ENCODE measurements at regions not wholly inside any gene's neighbourhood (a gene's known extent, or its start where the extent isn't known, plus 50 kb on each side); places are given as distances from the start of the nearest gene placed in this dataset.

DNA sequence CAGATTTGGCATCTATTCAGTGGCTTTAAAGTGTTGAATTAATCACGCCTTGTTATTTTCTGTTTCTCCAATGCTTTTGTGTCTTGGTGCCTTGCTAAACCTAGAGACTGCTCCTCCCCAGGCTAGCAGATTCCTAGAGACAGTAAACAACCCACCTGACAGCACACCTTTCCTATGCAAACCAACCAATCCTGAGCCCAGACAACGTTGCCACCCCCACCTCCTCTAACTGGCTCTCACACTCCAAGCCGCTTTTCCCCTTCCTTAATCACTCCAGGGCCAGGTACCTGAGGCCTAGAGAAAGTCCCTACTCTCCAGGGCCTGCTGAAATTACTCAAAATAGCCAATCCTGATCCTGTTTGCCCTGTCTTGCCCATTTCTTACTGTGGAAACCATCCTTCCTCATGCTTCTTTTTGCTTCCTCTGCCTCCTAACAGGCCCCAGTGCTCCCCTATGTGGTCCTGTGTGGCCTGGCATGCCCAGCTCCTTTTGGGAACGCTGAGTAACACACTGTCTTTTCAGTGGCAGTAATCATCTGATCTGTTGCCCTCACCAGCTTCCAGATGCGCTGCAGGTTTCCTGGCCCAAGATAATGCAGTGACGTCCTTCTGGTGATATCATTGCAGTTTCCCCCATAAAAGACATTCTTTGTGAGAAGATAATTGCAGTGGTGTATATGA, 53.4 kb downstream of the GAS1 start:
- Mint-ChIP-seq H3K27me3 (no peaks in the 10 kb centered on the region), H3K36me3 (ENCODE audit: low read depth) (no peaks in the 10 kb centered on the region), H3K9me3 (ENCODE audit: low read depth) (no peaks in the 10 kb centered on the region), H3K4me3 (no peak overlapping the region), H3K4me1 (no peaks in the 10 kb centered on the region), H3K27ac (no peak overlapping the region)
- ChIA-PET POLR2A (no interaction called here), CTCF (no interaction called here)
- intact Hi-C loops (cut with DNase I, micrococcal nuclease), result no loop called here
- no peak for ATAC-seq
- DNase-seq, result no peak

DNA sequence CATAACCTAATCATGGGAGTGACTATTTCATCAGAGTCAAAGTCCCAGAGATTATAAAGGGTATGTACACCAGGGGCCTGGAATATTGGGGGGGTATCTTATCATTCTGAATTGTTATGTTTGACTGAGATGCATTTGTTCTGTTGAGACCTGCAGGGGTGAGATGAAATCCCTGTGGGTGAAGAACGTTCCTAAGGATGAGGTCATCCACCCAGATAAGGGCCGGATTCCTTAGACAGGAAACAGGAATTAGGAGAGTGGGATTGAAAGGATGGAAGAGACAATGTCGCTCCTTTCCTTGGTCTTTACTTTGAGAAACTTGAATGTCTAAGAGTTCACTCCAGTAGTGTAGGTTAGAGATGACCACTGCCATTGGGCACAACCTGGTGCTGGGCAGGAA, 54.7 kb downstream of the GAS1 start:
- POLR2A ChIA-PET, result no interaction called here
- Mint-ChIP-seq H3K27me3 (peaks cover 4% of the 10 kb centered on the region), H3K27ac (no peak overlapping the region), H3K4me1 (no peaks in the 10 kb centered on the region), H3K4me3 (no peak overlapping the region), H3K9me3 (ENCODE audit: low read depth) (no peaks in the 10 kb centered on the region), H3K36me3 (ENCODE audit: low read depth) (no peaks in the 10 kb centered on the region)
- CTCF ChIA-PET, result no interaction called here
- ATAC-seq, result no peak
- intact Hi-C loops (cut with DNase I, micrococcal nuclease), result no loop called here
- DNase-seq, result no peak

DNA sequence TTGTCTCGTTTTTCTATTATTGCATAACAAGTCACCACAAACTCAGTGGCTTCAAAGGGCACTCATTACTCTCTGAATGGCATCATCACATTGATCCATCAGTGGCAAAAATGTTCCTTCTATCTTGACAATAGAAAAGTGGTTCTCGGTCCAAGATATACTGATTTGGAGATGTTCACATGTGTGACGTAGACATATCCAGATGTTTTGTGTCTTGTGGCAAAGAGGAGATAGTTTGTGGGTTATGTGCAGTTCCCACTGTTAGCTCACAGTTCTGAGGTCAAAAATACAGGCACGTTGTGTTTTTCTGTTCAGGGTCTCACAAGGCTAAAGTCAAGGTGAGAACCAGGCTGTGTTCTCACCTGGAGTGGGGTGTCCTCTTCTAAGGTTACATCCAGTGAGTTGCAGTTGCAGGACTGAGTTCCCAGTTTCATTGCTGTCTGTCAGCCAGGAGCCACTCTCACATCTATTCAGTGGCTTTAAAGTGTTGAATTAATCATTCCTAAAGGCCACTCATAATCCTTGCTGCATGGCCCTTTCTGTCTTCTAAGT, 55.3 kb downstream of the GAS1 start:
- no peak for DNase-seq
- ATAC-seq, result no peak
- Mint-ChIP-seq H3K27me3 (peaks cover 4% of the 10 kb centered on the region), H3K27ac (no peak overlapping the region), H3K36me3 (ENCODE audit: low read depth) (no peaks in the 10 kb centered on the region), H3K4me3 (no peak overlapping the region), H3K4me1 (no peaks in the 10 kb centered on the region), H3K9me3 (ENCODE audit: low read depth) (no peaks in the 10 kb centered on the region)
- CTCF ChIA-PET, result no interaction called here
- intact Hi-C loops (cut with DNase I, micrococcal nuclease), result no loop called here
- POLR2A ChIA-PET, result no interaction called here

DNA sequence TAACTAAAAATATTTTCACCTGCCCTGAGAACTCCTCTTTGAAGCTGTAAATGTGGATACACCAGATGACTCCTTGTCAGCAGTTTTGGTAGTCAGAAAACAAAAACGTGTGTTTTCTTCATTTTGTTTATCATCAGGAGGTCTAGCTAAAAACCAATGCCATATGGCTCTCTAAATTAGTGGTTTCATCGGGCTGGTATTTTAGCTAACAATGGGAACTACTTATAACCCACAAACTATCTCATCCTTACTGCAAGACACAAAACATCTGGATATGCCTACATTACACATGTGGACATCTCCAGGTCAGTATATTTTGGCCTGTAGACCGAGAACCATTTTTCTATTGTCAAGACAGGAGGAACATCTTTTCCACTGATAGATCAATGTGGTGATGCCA, 56.2 kb downstream of the GAS1 start:
- no peaks in the 10 kb centered on the region for H3K9me3 Mint-ChIP-seq (ENCODE audit: low read depth)
- peaks cover 9% of the 10 kb centered on the region for H3K27me3 Mint-ChIP-seq
- DNase-seq (no peak), ATAC-seq (no peak)
- H3K36me3 Mint-ChIP-seq (ENCODE audit: low read depth), result no peaks in the 10 kb centered on the region
- no peak overlapping the region for H3K27ac Mint-ChIP-seq
- H3K4me3 Mint-ChIP-seq, result no peak overlapping the region
- H3K4me1 Mint-ChIP-seq, result no peaks in the 10 kb centered on the region
- intact Hi-C loops (cut with DNase I, micrococcal nuclease), result no loop called here
- POLR2A ChIA-PET, result no interaction called here
- CTCF ChIA-PET, result no interaction called here

DNA sequence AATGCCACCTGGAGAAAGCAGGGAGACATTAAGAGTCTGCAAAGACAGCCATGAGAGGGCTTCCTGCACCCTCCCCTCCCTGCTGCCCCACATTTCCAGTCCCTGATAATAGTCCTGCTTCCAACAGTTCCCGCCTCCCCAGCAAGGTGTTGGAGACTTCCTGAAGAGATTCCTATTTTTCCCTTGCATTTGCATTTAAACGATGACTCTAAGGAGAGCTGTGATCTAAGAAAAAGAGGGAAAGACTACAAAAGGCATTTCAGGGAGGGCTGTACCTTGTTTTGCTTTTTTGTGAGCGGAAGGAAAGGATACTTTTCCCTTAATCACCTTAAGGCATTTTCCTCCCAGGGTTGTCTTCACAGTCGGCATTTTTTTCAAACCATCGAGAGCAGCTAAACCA, 62.1 kb downstream of the GAS1 start:
- ChIA-PET CTCF (no interaction called here), POLR2A (no interaction called here)
- peaks cover 15% of the 10 kb centered on the region for H3K27me3 Mint-ChIP-seq
- no peak for DNase-seq
- no peak overlapping the region for H3K27ac Mint-ChIP-seq
- H3K4me1 Mint-ChIP-seq, result no peaks in the 10 kb centered on the region
- ATAC-seq, result no peak
- H3K36me3 Mint-ChIP-seq (ENCODE audit: low read depth), result no peaks in the 10 kb centered on the region
- intact Hi-C loops (cut with DNase I, micrococcal nuclease), result no loop called here
- no peak overlapping the region for H3K4me3 Mint-ChIP-seq
- H3K9me3 Mint-ChIP-seq (ENCODE audit: low read depth), result no peaks in the 10 kb centered on the region

DNA sequence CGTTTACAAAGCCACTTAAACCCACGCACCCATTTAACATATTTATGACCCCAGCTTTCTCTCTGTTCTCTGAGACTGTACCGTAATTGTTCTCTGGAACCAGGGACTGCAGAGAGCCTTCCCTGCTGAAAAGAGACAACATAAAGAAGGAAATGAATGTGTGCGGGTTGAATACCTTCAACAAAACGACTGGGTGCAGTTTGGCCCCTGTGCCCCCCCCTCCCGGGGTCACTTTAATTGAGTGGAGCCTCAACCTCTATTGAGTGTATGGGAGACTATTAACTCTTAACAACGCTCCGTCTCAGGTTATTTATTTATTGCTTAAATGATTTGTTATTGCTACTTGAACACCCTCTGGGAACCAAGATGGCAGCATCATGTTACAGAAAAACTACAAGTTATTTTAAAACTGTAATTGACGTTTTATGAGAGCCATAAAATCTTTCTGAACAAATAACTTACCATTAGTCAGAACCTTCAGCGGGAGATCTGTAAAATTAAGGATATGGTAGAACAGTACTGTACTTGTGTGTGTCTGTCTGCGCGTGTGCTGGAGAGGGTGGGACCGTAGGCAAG, 70.6 kb downstream of the GAS1 start:
- ATAC-seq, result no peak
- Mint-ChIP-seq H3K36me3 (ENCODE audit: low read depth) (no peaks in the 10 kb centered on the region), H3K4me3 (no peak overlapping the region), H3K27me3 (peaks cover 11% of the 10 kb centered on the region), H3K4me1 (no peaks in the 10 kb centered on the region), H3K9me3 (ENCODE audit: low read depth) (no peaks in the 10 kb centered on the region), H3K27ac (no peak overlapping the region)
- CTCF ChIA-PET, result no interaction called here
- DNase-seq, result no peak
- POLR2A ChIA-PET, result no interaction called here
- intact Hi-C loops (cut with DNase I, micrococcal nuclease), result no loop called here

DNA sequence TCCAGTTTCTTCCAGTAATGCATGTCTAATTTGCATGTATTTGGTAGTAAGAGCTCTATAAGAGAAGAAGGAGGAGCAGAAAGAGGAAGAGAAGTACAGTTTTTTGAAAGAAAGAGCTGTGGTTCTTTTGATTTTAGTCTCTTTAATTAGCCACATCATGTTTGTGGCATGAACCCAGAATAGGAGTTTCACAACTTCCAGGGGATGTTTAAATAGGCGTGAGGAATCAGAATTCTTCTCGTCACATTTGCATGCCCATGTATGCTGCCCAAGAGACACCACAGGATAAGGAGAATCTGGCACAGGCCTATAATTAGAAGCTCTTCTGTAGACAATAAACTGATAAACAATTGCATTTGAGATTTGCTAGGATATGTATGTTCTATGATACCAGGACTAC, 78.7 kb downstream of the GAS1 start:
- CTCF ChIA-PET, result interaction anchor here (0.6 kb wide), 1 partner anchor 256 kb away, joined by 4 read pairs; no protein-coding TSS in a partner anchor
- H3K9me3 Mint-ChIP-seq (ENCODE audit: low read depth), result no peaks in the 10 kb centered on the region
- ATAC-seq (no peak), DNase-seq (no peak)
- H3K4me3 Mint-ChIP-seq, result no peak overlapping the region
- no peaks in the 10 kb centered on the region for H3K36me3 Mint-ChIP-seq (ENCODE audit: low read depth)
- no peak overlapping the region for H3K27ac Mint-ChIP-seq
- intact Hi-C loops (cut with DNase I, micrococcal nuclease), result no loop called here
- POLR2A ChIA-PET, result no interaction called here
- H3K27me3 Mint-ChIP-seq, result peaks cover 8% of the 10 kb centered on the region
- no peaks in the 10 kb centered on the region for H3K4me1 Mint-ChIP-seq

DNA sequence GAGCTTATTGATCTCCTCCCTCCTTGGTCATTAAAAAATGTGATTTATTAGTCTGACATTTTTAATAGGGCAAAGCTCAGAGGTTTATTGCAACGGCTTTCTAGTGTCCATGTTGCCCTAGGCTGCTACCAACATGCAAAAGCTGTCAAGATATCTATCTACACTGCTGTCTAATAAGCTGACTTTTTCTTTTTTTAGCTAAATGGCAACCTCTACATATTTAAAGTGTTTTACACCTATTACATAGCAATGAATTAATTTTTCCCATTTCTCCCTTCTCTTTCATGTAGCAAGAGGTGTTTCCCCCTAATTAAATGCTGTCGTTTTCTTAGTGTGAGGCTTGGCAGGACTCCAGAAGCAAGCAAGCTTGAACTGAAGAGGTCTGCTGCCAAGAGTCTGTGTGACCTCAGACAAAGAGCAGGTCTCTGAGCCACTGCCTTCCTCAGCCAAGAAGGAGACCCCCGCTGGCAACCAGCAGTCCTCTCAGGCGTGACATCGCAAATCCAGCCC, 79.4 kb downstream of the GAS1 start:
- no peaks in the 10 kb centered on the region for H3K9me3 Mint-ChIP-seq (ENCODE audit: low read depth)
- H3K4me3 Mint-ChIP-seq, result no peak overlapping the region
- no peaks in the 10 kb centered on the region for H3K4me1 Mint-ChIP-seq
- peaks cover 7% of the 10 kb centered on the region for H3K27me3 Mint-ChIP-seq
- DNase-seq (no peak), ATAC-seq (no peak)
- no peak overlapping the region for H3K27ac Mint-ChIP-seq
- H3K36me3 Mint-ChIP-seq (ENCODE audit: low read depth), result no peaks in the 10 kb centered on the region
- ChIA-PET CTCF (interaction anchor here (0.6 kb wide), 1 partner anchor 255 kb away, joined by 4 read pairs; no protein-coding TSS in a partner anchor), POLR2A (no interaction called here)
- intact Hi-C loops (cut with DNase I, micrococcal nuclease), result no loop called here

DNA sequence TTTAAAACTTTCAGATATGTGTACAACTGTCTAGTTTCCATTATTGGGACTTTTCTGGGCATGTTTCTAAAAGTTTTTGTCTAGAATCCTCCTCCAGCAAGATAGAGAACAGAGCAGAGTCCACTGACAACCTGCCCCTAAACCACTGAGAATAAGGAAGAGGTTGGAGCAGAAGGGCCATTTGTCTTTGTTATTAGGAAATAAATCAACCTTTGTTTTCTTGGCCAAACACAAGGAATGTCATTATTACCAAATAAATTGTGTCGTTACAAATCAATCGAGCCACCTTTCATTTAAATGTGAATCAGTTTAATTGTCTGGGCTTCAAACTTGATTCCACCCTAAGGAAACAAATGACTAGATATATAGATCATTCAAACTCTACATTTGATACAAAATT, 81.4 kb downstream of the GAS1 start:
- ATAC-seq (no peak), DNase-seq (no peak)
- no peaks in the 10 kb centered on the region for H3K36me3 Mint-ChIP-seq (ENCODE audit: low read depth)
- H3K4me3 Mint-ChIP-seq, result no peak overlapping the region
- POLR2A ChIA-PET, result no interaction called here
- H3K27ac Mint-ChIP-seq, result no peak overlapping the region
- CTCF ChIA-PET, result no interaction called here
- intact Hi-C loops (cut with DNase I, micrococcal nuclease), result no loop called here
- no peaks in the 10 kb centered on the region for H3K4me1 Mint-ChIP-seq
- H3K27me3 Mint-ChIP-seq, result peaks cover 7% of the 10 kb centered on the region
- H3K9me3 Mint-ChIP-seq (ENCODE audit: low read depth), result no peaks in the 10 kb centered on the region

DNA sequence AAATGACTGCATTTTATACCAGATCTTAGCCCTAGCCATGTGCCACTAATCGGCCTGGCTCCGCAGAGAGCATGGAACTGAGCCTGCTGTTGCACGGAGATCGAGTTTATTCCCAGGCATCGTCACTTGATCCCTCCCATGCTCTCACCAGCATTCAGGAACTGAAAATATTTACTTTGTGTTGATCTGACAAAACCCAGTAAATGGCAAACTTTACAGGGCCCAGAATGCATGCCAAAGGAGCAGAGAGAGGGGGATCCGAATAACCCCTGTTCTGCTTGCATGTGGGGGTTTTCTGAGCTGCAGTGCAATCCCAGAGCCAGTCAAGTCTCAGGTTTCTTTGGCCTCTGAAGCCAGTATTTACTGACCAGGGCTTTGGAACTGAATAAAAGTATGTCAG, 87.3 kb downstream of the GAS1 start:
- intact Hi-C loops (cut with DNase I, micrococcal nuclease), result no loop called here
- Mint-ChIP-seq H3K4me3 (no peak overlapping the region), H3K27ac (no peak overlapping the region), H3K9me3 (ENCODE audit: low read depth) (no peaks in the 10 kb centered on the region), H3K4me1 (no peaks in the 10 kb centered on the region), H3K36me3 (ENCODE audit: low read depth) (no peaks in the 10 kb centered on the region), H3K27me3 (peaks cover 11% of the 10 kb centered on the region)
- no peak for ATAC-seq
- DNase-seq, result no peak
- CTCF ChIA-PET, result no interaction called here
- POLR2A ChIA-PET, result no interaction called here

DNA sequence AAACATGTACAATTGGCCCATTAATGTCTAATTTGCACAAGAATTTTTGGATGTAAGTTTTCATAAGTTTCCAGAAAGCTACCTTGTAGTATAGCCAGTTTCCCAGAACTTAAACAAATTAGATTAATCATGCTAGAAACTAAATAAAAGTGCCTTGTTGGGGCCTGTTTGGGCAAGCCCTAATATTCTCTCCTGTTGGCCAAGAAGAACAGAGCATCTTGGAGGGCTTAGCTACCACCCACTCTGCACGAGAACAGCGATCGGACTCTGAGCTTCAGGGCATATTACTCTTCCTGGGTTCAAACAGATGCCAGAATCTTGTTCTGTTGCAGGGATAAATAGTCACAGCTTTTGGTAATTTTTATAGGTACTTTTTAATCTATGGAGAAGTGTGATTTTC, 88.2 kb downstream of the GAS1 start:
- CTCF ChIA-PET, result interaction anchor here (0.6 kb wide), 1 partner anchor 1302 kb away, joined by 3 read pairs; no protein-coding TSS in a partner anchor
- no peaks in the 10 kb centered on the region for H3K4me1 Mint-ChIP-seq
- H3K4me3 Mint-ChIP-seq, result no peak overlapping the region

DNA sequence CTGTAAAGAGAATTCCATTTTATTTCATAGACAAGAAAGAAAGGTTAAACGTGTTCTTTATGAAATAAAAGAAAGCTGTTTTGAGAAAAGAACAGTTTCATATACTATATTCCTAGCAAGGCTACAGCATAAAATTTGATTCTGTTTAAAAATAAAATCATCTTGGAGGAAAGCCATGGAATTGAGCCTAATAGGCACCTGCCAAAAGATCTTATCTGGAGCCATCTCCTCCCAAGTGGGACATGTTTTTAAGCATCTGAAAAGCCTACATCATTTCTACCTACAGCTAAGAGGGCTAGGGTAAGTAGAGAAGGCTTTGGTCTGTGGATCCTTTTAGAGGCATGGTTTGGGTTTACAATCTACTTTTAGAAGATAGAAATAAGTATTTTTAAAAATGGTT, 89.3 kb downstream of the GAS1 start:
- ATAC-seq (no peak), DNase-seq (no peak)
- Mint-ChIP-seq H3K9me3 (ENCODE audit: low read depth) (no peaks in the 10 kb centered on the region), H3K4me1 (no peaks in the 10 kb centered on the region), H3K36me3 (ENCODE audit: low read depth) (no peaks in the 10 kb centered on the region), H3K4me3 (no peak overlapping the region), H3K27ac (no peak overlapping the region), H3K27me3 (peaks cover 12% of the 10 kb centered on the region)
- POLR2A ChIA-PET, result no interaction called here
- CTCF ChIA-PET, result interaction anchor here (0.6 kb wide), 1 partner anchor 1767 kb away, joined by 3 read pairs; no protein-coding TSS in a partner anchor
- intact Hi-C loops (cut with DNase I, micrococcal nuclease), result no loop called here

More for the DNA sequence above, 88.2 kb downstream of the GAS1 start:
- DNase-seq, result no peak
- Mint-ChIP-seq H3K36me3 (ENCODE audit: low read depth) (no peaks in the 10 kb centered on the region), H3K27ac (no peak overlapping the region), H3K27me3 (peaks cover 12% of the 10 kb centered on the region), H3K9me3 (ENCODE audit: low read depth) (no peaks in the 10 kb centered on the region)
- ATAC-seq, result no peak
- intact Hi-C loops (cut with DNase I, micrococcal nuclease), result no loop called here
- POLR2A ChIA-PET, result no interaction called here

Measured in activated CD4-positive, alpha-beta T cell treated with anti-CD3 and anti-CD28 coated beads for 36 hours (primary cell).